Hematopoietic multipotent progenitor cell (in vitro differentiated cells): ENCODE measurements at regions not wholly inside any gene's neighbourhood (a gene's known extent, or its start where the extent isn't known, plus 50 kb on each side); places are given as distances from the start of the nearest gene placed in this dataset.
"Not testable (repeated sequence)": the region's sequence is repeated elsewhere in the genome, so short reads cannot be mapped to it uniquely, and the experiment has no call there.

Experiments
- DNase-seq, 3 donors: peaks; one replicate each; pipeline ENCODE4 v3.0.0-alpha.2; 2011 to 2015; ENCODE audit warnings: low read depth in 2 of 3, low spot score in 2 of 3

- DNase-seq: peak in 2 of 3 donors; percentile 2 to 13
Observed at GRCh38 chr10:65581426-65582026, 1344.3 kb upstream of the LRRTM3 start.

DNA sequence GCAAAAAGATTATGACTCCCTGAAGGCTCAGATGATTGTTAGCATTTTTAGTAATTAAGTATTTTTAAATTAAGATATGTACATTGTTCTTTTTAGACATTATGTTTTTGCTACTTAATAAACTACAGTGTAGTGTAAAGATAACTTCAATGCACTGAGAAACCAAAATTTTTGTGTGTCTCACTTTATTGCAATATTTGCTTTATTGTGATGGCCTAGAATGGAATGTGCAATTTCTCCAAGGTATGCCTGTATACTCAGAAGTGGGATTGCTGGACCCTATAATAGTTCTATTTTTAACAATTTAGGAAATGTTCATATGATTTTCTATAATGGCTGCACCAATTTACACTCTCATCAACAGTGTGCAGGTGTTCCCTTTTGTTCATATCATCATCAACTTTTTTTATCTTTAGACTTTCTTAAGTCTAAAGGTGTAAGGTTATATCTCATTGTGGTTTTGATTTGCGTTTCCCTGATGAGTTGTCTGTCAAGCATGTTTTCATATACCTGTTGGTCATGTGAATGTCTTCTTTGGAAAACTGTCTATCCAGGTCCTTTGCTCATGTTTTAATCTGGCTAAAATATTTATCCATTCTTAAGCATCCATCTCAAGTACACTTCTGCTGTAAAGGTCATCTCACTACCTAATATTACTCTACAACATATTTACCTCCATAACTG is 1323.5 kb upstream of the LRRTM3 start:
- DNase-seq: no peak

GRCh38 chr10:65611592-65611991 is 1314.2 kb upstream of the LRRTM3 start:
- no peak for DNase-seq

DNA sequence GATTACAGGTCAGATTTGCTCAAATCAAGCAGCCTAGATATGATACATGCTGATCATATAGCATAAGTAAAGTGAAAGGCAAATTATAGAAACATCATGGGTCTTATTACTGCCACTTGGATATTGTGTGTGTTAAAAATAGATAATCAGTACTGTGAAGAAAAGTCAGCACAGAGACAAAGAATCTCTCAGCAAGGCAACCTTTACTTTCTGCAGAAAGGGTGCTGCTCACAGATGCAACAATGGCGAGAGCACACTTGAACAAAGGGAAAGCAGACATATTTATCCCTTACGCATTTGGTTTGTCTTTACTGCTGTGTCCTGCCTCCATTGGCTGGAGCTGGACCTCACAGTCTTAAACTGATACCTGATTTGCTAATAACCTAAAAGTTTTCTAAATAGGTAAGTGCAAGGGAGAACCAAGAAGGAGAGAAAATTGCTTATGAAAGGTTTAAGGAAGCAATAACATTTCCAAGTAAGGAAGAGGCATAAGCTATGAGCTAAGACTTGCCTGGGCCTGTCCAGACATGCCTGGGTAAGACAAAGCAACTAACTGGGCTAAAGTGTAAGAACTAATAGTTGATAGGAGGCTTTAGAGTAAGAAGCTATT is 1310.8 kb upstream of the LRRTM3 start:
- DNase-seq: no peak

GRCh38 chr10:65618126-65618525 is 1307.7 kb upstream of the LRRTM3 start:
- no peak for DNase-seq

DNA sequence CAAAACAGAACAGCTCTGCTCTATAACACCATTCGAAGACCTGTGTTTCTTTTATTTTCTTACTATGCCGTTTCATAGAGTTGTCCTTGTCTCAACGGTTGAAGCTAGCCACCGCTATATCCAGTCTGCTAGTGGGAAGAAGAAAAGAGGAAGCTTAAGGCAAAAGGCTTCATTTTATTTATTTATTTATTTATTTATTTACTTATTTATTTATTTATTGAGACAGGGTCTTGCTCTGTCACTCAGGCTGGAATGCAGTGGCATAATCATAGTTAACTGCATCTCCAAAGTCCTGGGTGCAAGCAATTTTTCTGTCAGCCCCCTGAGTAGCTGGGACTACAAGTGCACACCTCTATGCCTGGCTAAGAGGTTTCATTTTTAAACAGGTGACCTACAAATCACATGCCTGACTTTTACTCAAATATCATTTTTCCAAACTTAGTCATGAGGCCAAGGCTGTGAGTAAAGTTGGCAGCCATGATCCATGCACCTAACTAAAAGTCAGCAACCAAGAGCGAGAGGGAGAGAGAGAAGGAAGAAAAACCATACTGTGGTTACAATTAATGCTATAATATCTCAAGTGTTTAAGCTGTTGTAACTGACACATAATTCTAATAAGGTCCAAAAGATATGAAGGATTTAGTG is 1305.3 kb upstream of the LRRTM3 start:
- DNase-seq: no peak

GRCh38 chr10:65622608-65623007 is 1303.2 kb upstream of the LRRTM3 start:
- DNase-seq: no peak

- no peak for DNase-seq
Observed at GRCh38 chr10:65628493-65629139, 1297.2 kb upstream of the LRRTM3 start.

- no peak for DNase-seq
Observed at GRCh38 chr10:65660006-65660405, 1265.8 kb upstream of the LRRTM3 start.

DNA sequence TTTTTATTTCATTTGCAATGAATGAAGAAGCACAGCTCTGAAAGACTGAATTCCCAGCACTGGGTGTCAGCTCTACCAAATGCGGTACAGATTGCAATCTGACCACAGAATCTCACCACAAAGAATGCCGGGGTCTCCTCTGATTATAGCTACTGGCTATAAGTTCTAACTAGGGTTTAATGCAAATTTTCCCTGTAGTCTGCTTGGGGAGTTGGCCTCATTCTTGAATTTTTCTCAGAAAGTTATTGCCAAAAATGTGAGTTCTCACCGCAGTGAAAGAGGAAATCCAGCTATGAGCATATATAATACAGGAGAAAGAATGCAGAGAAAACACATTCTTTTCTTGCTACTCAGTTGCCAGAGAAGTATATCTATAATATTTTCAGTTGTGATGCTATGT is 1255.7 kb upstream of the LRRTM3 start:
- DNase-seq: peak in 2 of 3 donors; percentile 2 to 5

- DNase-seq: not testable (repeated sequence)
Observed at GRCh38 chr10:65670596-65670995, 1255.2 kb upstream of the LRRTM3 start.

DNA sequence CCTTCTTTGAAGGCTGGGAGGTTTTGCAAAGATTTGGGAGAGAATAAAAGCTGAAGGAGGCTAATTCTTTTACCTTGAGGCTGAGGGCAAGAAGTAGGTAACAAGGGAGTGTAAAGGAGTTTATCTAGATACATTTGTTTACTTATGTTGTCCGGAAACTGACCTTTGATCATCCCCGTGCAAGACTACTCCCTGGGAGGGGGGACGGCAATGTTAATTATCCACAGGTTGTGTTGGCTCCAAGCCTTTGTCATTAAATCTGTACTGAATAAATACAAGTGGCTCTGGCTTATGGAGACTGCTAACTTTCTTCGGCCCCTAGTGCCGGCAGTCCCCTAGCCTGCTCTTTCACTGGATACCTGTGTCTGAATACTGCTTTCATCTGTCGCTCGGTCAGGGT is 1250.6 kb upstream of the LRRTM3 start:
- DNase-seq: no peak

DNA sequence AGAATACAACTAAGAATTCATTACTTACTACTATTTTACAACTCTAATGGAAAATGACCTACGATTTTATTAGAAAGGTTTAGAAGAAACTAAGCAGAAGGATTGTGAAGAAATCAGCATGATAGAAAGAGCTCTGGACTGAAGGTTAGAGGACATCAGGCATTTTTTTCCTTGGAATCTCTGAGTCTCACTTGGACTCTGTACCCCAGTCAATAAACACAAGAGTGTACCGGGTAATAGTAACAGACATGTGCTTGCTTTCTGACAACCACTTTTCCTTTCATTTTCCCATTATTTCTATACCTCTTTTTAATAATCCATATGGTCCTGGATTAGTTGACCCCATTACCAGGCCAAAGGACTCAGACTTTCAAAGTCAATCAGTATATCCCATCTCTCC is 1240.9 kb upstream of the LRRTM3 start:
- no peak for DNase-seq

GRCh38 chr10:65701168-65701776 is 1224.6 kb upstream of the LRRTM3 start:
- DNase-seq: no peak

DNA sequence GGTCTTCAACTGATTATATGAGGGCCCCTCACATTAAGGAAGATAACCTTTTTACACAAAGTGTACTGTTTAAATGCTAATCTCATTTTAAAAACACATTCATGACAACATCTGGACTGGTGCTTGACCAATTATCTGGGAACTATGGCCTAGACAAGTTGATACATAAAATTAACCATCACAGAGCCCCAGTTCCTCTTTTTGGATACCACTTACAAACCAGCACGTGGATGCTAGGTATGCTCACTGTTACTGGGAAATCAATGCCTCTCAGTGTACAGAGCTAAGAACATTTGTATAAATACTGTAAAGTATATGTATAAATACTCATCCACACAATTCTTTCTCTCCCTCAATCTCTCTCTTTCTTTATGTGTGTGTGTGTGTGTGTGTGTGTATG is 1217.8 kb upstream of the LRRTM3 start:
- DNase-seq: no peak

GRCh38 chr10:65710306-65710705 is 1215.5 kb upstream of the LRRTM3 start:
- no peak for DNase-seq

DNA sequence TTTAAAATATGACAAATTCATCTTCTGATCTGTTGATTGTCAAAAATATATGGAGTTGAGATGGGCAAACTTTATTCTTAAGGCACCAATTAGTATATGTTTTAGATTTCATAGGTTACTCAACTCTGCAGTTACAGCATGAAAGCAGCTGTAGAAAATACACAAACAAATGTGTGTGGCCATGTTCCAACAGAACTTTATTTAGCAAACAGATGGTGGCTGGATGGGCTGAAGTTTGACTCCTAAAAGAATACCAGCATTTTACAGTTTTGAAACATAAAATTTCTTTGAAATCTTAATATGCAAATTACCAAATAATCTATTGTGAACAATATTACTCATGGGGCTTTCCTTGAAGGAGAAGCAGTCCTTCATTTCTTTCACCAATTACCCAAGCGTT is 1206.0 kb upstream of the LRRTM3 start:
- no peak for DNase-seq

- no peak for DNase-seq
Observed at GRCh38 chr10:65720901-65721300, 1204.9 kb upstream of the LRRTM3 start.

- DNase-seq: no peak
Observed at GRCh38 chr10:65723525-65723924, 1202.3 kb upstream of the LRRTM3 start.

DNA sequence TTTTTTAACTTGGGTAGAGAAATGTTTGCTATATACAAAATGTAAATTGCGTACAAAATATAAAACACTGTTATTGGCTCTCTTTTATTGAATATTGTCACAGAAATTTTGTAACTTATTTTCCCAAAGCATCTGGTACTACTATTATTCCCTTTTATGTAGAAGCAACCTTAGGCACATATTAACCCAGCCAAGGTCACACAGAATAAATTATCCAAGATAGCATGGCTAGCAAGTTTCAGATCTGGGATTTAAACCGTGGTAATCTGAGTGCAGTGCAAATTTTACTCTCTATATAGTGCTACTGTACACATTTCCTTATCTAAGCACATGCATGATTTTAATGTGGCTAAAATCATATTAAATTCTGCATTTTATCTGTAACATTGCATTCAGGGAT is 1190.5 kb upstream of the LRRTM3 start:
- no peak for DNase-seq

DNA sequence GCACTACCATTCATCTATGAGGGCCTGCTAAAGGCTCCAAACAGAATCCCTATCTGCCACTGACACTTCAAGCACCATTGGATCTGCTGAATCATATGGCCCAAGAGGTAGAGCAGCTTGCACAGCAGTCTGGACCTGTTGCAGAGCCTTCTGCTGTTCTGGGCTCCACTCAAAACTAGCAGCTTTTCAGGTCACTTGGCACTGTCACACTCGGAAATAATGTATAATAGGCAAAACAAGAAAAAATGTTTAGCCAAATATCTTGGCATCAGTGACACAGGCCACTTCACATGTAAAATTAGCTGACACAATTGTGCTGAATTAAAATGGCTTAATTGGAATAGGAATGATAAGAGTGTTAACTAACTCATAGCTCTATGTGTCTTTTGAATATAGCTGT is 1182.9 kb upstream of the LRRTM3 start:
- DNase-seq: no peak
